GM12891 (cell line): ENCODE measurements at regions not wholly inside any gene's neighbourhood (a gene's known extent, or its start where the extent isn't known, plus 50 kb on each side); places are given as distances from the start of the nearest gene placed in this dataset.

Source experiments
- PAX5 ChIP-seq: IDR thresholded peaks from 2 replicates; pipeline ENCODE4 v1.6.1; 2011; ENCODE audit warnings: low read length, moderate library complexity, mild to moderate bottlenecking; ENCODE audit not compliant: insufficient read depth, severe bottlenecking
- POLR2A ChIP-seq: IDR thresholded peaks from 2 replicates; pipeline ENCODE4 v1.6.1; 2011; ENCODE audit warnings: low read depth, low read length, control low read depth
- POLR2AphosphoS5 ChIP-seq: IDR thresholded peaks from 2 replicates; pipeline ENCODE4 v1.6.1; 2011; ENCODE audit warnings: low read depth, low read length, control low read depth
- TAF1 ChIP-seq: IDR thresholded peaks from 2 replicates; pipeline ENCODE4 v1.6.1; 2011; ENCODE audit warnings: low read depth, low read length, control low read depth

GRCh38 chr1:83693427-83694126 lies 305.4 kb downstream of the TTLL7 start:
- no peak for TF ChIP-seq TAF1
- no peak for TF ChIP-seq POLR2AphosphoS5
- TF ChIP-seq POLR2A, result no peak
- no peak for TF ChIP-seq PAX5
